Activated CD4-positive, CD25-positive, alpha-beta regulatory T cell treated with anti-CD3 and anti-CD28 coated beads, Interleukin-2, amount 50 U/mL, for 24 hours (primary cell): ENCODE measurements at regions not wholly inside any gene's neighbourhood (a gene's known extent, or its start where the extent isn't known, plus 50 kb on each side); places are given as distances from the start of the nearest gene placed in this dataset.
"Not testable (repeated sequence)": the region's sequence is repeated elsewhere in the genome, so short reads cannot be mapped to it uniquely, and the experiment has no call there.

Experiments
- ATAC-seq, 2 donors: fragments of 150-1000 bp; cut with Tn5 transposase; one replicate each; pipeline ENCODE4 v1.10.0; 2021; ENCODE audit warnings: mild to moderate bottlenecking in 1 of 2, moderate library complexity in 1 of 2

- no peak for ATAC-seq
These were observed 313.5 kb upstream of the ECI2 start for GRCh38 chr6:4448841-4449240.

DNA sequence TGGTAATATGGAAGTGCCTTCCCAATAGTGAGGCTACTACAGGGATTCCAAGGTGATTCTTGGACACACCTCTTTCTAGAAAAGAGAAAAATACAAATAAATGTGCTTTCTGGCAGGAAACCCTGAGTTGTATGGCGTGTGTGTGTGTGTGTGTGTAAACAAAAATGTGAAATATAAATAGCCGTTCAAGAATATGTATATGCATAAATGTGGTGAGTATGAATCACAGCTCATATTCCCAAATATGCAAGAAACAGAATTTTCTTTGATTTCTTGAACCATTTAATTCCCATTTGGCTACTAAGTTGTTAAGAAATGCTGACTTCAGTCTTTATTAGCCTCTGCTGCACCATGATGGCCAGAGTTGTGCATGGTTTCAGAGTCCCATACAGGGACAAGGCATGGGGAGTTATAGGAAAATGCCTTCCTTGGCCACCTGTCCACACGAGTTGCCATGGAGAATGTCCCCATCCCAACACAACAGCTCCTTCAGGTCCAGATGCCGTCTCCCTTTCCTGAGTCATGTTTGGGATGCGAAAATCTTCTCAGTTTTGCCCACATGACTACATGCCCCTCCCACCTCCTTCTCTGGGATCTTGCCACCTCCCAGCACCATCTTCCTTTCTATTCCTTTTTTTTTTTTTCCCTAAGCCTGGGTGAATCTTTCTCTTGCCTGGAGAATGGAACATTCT is 312.4 kb upstream of the ECI2 start:
- no peak for ATAC-seq

DNA sequence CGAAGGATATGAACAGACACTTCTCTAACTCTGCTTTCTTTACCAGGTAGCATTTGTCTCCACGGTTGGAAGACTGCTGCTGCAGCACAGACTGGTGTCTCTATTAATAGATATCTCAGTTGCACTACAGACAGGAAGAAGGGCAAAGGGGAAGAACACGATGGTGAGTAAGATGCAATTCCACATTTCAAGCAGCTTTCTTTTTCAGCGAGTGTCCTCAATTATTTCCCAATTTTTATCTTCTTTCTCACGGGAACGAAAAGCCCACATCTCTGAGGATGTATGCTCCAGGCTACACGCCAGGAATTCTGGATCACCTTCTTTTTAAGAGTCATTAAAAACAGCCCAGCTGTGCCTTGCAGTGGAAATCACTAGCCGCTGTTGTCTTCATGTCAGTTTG is 311.6 kb upstream of the ECI2 start:
- ATAC-seq, result no peak

GRCh38 chr6:4441981-4442434 is 306.6 kb upstream of the ECI2 start:
- no peak for ATAC-seq

GRCh38 chr6:4439159-4439558 is 303.8 kb upstream of the ECI2 start:
- no peak for ATAC-seq

- ATAC-seq, result no peak
These were observed 302.0 kb upstream of the ECI2 start for GRCh38 chr6:4437342-4437741.

- ATAC-seq, result no peak
These were observed 300.6 kb upstream of the ECI2 start for GRCh38 chr6:4435981-4436445.

DNA sequence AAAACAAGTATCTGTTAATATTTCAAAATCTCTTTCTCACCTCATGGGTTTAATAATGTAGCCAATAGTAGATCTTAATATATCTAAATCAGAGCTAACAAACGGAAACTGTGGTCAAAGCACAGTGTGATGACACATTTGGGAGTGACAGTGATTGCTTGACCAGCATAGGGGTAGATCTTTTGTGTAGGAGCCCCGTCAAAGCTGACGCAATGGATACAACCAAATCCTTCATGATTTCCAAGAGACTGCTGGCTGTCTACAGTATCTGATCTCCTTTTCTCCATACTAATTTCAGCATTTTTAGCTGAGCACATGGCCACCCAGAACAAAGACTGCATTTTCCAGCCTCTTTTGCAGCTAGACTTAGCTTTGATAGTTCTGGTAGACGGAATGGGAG is 299.3 kb upstream of the ECI2 start:
- no peak for ATAC-seq

GRCh38 chr6:4433199-4433598 is 297.8 kb upstream of the ECI2 start:
- ATAC-seq, result no peak

DNA sequence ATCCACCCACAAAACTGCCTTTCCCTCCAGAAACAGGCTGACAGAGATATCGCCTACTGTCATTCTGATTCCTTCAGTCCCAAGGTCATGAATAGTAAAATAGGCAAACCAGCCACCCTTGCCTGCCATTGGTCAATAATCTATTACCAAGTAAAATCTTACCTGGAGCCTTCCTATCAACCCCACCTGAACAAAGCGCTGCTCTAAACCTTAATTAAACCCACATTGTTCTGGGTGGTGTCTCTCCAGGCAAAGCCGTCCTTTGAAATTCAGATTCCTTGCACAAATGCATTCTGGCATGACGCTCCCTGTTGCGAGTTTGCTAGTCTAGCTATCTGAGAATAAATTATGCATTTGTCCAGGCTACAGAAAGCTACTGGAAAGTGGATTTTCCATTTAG is 291.6 kb upstream of the ECI2 start:
- no peak for ATAC-seq

DNA sequence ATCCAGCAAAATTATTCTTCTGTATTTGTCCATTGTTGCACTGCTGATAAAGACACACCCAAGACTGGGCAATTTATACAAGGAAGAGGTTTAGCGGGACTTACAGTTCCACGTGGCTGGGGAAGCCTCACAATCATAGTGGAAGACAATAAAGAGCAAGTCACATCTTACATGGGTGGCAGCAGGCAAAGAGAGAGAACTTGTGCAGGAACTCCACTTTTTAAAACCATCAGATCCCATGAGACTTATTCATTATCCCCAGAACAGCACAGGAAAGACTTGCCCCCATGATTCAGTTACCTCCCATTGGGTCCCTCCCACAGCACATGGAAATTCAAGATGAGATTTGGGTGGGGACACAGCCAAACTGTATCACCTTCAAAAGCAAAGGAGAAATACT is 286.5 kb upstream of the ECI2 start:
- ATAC-seq, result no peak

DNA sequence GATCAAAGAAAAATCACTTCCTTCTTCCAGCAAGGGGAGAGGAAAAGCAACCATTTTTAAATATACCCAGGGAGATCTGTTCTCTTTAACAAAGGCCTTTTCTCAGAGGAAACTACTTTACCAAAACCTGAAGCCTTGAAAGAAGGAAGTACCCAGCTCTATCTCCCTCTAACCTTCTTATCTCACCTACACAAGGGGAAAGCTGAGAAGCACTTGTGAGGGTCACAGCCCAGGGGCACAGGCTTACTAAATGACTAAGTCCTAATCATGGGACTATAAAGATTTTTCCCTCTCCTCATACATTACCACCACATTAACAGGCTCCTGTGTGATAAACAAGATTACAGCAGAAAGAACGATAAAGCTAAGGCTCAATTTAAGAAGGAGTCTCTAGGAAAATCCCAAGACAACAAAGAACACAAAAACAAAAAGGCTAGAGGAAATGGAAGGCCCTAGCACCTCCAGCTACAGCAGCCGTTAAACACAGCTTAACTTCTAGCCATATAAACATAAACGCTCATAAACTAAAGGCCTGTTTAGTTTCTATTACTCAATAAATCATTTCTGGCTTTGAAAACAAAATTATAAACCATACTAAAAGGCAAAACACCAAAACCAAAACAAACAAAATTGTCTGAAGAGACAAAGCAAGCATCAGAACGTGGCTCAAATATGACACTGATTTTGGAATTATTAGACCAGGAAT is 284.9 kb upstream of the ECI2 start:
- ATAC-seq, result no peak

DNA sequence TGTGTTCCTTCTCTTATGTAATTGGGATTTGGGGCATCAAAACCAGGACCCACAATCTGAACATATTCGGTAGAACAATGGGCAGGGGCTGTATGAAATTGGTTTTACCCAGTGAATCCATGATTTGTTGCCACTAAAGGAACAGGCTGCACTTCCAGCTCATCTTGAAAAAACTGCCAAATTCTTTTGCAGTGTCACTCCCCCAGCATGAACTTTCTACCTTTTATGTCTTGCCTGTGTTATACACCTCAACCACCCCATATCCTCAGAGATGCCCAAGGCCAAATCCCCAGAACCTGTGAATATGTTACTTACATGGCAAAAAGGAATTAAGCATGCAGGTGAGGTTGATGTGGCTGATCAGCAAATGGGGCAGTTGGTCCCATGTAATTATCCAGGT is 280.2 kb upstream of the ECI2 start:
- ATAC-seq, result no peak

GRCh38 chr6:4414078-4414477 is 278.7 kb upstream of the ECI2 start:
- ATAC-seq, result not testable (repeated sequence)

- ATAC-seq, result no peak
These were observed 277.7 kb upstream of the ECI2 start for GRCh38 chr6:4413073-4413472.

GRCh38 chr6:4412488-4412887 is 277.1 kb upstream of the ECI2 start:
- ATAC-seq, result no peak

DNA sequence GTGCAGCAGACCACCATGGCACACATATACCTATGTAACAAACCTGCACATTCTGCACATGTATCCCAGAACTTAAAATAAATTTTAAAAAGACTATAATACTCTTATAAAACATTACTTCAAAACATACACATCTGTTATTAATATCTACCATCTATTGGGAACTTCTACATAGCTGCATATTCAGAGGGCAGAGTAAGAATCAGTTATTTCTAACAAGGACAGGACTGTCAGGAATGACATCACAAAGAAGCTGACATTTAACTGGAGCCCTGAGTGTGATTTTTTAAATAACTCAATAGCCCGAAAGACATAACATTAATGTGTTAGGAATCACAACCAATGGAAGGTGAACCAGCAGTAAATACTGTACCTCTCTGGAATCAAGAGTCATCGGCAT is 276.7 kb upstream of the ECI2 start:
- ATAC-seq, result no peak

DNA sequence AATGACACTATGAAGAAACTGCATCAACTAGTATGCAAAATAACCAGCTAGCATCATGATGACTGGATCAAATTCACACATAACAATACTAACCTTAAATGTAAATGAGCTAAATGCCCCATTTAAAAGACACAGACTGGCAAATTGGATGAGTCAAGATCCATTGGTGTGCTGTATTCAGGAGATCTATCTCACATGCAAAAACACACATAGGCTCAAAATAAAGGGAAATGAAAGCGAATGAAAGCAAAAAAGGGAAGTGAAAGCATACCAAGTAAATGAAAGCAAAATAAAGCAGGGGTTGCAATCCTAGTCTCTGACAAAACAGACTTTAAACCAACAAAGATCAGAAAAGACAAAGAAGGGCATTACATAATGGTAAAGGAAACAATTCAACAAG is 272.3 kb upstream of the ECI2 start:
- ATAC-seq, result not testable (repeated sequence)

DNA sequence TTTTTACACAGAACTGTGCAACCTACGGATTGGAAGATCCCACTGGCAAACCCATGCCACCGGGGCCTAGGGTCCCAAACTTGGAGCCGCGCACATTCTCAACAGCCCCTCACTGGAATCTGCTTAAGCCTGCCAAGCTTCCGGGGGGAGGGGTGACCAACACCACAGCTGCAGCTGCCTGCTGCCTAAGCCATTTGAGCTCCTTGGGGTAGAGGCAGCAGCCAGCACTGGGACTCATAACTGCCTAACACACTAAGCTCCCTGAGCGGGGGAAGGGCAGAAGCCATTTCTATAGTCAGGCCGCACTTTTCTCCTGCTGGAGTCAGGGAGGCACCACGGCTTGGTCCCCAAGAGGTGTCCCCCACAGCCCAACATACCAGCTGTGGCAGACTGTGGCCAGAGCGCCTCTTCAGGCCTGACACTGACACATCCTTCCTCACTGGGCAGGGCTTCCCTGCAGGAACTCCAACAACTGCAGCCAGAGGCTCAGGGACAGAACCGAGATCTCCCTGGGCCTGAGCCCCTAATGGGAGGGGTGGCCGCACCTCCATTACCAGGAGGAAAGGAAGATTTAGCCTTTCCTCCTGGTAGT is 270.3 kb upstream of the ECI2 start:
- ATAC-seq, result no peak

GRCh38 chr6:4404415-4404814 is 269.0 kb upstream of the ECI2 start:
- no peak for ATAC-seq

DNA sequence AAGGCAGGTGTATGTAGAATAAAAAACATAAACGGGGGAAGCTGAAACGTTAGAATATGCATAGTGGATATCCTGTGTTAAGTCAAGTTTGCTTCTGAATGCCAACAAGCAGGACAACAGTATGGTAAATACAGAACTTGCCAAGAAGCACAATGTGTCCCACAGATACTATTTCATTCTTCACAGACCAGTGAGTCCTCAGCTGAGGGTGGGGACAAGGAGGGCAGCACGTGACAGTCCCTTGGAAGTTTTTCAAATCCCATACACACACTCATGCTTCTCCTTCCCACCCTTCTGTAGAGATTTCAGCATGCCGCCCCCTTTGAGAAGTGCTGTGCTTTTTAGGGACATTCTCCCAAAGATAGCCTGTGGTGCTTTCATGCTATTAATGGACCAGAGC is 268.5 kb upstream of the ECI2 start:
- ATAC-seq, result no peak

DNA sequence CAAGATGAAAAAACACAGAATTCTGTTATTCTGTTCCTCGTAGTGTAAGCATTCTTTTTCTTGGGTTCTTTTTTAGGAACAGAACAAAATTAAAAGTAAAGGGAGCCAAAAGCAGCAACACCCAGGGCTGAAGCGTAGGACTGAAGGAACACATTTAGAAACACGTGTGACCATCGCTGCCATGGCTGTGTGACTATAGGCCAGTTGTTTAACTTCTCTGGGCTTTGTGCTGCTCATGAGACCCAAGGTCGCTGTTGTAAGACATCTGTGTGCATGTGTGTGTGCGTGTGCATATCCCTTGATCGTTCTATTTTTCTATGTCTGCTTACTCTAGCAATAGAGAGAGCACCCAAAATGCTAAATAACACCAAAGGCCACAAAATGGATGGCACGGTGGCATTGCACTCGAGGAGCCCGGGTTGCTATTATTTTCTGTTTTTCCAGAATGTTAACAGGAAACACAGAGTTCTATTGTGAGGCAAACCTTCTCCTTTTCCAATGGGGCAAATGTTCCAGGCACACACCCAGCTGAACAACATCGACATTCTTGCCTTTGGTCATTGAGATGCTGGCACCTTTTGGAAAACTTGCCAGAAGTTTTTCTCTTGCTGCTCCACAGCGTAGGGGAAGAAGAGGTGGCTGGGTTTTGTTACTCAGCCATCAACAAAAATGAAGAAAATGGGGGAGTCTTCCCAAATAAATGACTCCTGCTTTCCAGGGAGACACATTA is 267.8 kb upstream of the ECI2 start:
- ATAC-seq, result no peak

DNA sequence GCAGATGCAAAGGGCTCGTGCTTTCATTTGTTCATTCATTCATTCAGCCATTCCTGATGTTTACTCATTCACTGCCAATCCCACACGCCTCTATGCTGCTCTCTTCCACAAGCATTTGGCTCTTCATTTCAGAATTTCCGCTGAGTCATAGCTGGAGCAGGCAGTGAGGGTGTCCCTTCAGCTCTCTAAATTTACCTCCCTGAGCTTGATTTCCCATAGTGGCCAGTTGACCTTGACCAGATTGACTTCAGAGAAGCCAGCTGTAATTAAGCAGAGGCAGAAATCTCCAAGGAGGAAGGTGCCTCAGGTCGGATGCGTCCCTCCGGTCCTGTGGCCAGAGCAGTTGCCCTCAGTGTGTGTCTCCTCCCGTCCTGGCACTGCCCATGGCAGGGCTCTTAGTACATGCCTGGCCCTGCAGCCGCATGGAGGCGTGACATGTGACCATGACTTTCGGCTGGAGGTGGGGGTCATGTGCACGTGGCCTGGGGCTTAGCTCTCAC is 267.2 kb upstream of the ECI2 start:
- ATAC-seq, result no peak
